Liver (tissue), 8 donors: ENCODE measurements at regions not wholly inside any gene's neighbourhood (a gene's known extent, or its start where the extent isn't known, plus 50 kb on each side); places are given as distances from the start of the nearest gene placed in this dataset.

Experiments used
- DNase-seq: peaks from one replicate; pipeline ENCODE4 v3.0.0-alpha.2; 2017; ENCODE audit warnings: low spot score
- H3K27ac ChIP-seq, 2 donors: one replicate each; pipeline ENCODE4 v1.7.0; 2013; ENCODE audit warnings: inconsistent platforms in 2 of 2, low read length in 2 of 2, control low read depth in 1 of 2, low read depth in 1 of 2, mild to moderate bottlenecking in 1 of 2
- H3K27me3 ChIP-seq, 4 donors: one replicate each; pipeline versions ENCODE4 v1.6.1 to v1.7.0; 2013; ENCODE audit warnings: low read length in 3 of 4, inconsistent platforms in 1 of 4, mild to moderate bottlenecking in 1 of 4, moderate library complexity in 1 of 4; ENCODE audit not compliant: control insufficient read depth in 4 of 4, insufficient read depth in 4 of 4
- H3K36me3 ChIP-seq, 4 donors: one replicate each; pipeline versions ENCODE4 v1.6.1 to v1.7.0; 2013; ENCODE audit warnings: low read length in 3 of 4, mild to moderate bottlenecking in 3 of 4, low read depth in 1 of 4, moderate library complexity in 1 of 4; ENCODE audit not compliant: control insufficient read depth in 4 of 4, insufficient read depth in 3 of 4
- H3K4me1 ChIP-seq, 4 donors: one replicate each; pipeline versions ENCODE4 v1.6.1 to v1.7.0; 2013; ENCODE audit warnings: low read length in 3 of 4, mild to moderate bottlenecking in 3 of 4, moderate library complexity in 1 of 4; ENCODE audit not compliant: control insufficient read depth in 4 of 4, insufficient read depth in 4 of 4
- H3K4me3 ChIP-seq, 3 donors: one replicate each; pipeline versions ENCODE4 v1.6.1 to v1.7.0; 2013; ENCODE audit warnings: low read length in 3 of 3, control low read depth in 1 of 3, low read depth in 1 of 3, mild to moderate bottlenecking in 1 of 3
- H3K9ac ChIP-seq, 2 donors: one replicate each; pipeline ENCODE4 v1.7.0; 2013; ENCODE audit warnings: low read length in 2 of 2, mild to moderate bottlenecking in 2 of 2, moderate library complexity in 2 of 2, control low read depth in 1 of 2, low read depth in 1 of 2
- H3K9me3 ChIP-seq, 4 donors: one replicate each; pipeline versions ENCODE4 v1.6.1 to v1.7.0; 2013; ENCODE audit warnings: low read length in 3 of 4; ENCODE audit not compliant: control insufficient read depth in 4 of 4
- CTCF ChIP-seq: fragments of 150-350 bp; IDR thresholded peaks from 2 replicates; pipeline ENCODE4 v1.5.1; 2017; ENCODE audit warnings: improper control_type of control experiment, low read depth, low read length; ENCODE audit not compliant: missing input control
- FOXA1 ChIP-seq: IDR thresholded peaks from 2 replicates; pipeline ENCODE4 v1.6.1; 2016; ENCODE audit warnings: antibody characterized with exemption
- FOXA2 ChIP-seq: IDR thresholded peaks from 2 replicates; pipeline ENCODE4 v1.6.1; 2016; ENCODE audit warnings: antibody characterized with exemption
- GABPA ChIP-seq, 2 donors: IDR thresholded peaks in 1 of 2; conservative IDR thresholded peaks in 1 of 2; 2 replicates each; pipeline ENCODE4 v1.6.1; 2016; ENCODE audit warnings: antibody characterized with exemption in 2 of 2, mild to moderate bottlenecking in 1 of 2, moderate library complexity in 1 of 2
- HNF4A ChIP-seq, 2 donors: conservative IDR thresholded peaks; 2 replicates each; pipeline ENCODE4 v1.6.1; 2016; ENCODE audit warnings: antibody characterized with exemption in 2 of 2, mild to moderate bottlenecking in 2 of 2
- HNF4G ChIP-seq: IDR thresholded peaks from 2 replicates; pipeline ENCODE4 v1.6.1; 2016; ENCODE audit warnings: antibody characterized with exemption
- JUND ChIP-seq, 2 donors: IDR thresholded peaks; 2 replicates each; pipeline ENCODE4 v1.6.1; 2016; ENCODE audit warnings: antibody characterized with exemption in 2 of 2
- RAD21 ChIP-seq, 2 donors: IDR thresholded peaks; 2 replicates each; pipeline ENCODE4 v1.6.1; 2016; ENCODE audit warnings: antibody characterized with exemption in 2 of 2, mild to moderate bottlenecking in 2 of 2
- RXRA ChIP-seq, 2 donors: IDR thresholded peaks; 2 replicates each; pipeline ENCODE4 v1.6.1; 2017 to 2018; ENCODE audit warnings: antibody characterized with exemption in 2 of 2, mild to moderate bottlenecking in 1 of 2
- SP1 ChIP-seq: IDR thresholded peaks from 2 replicates; pipeline ENCODE4 v1.6.1; 2018; ENCODE audit warnings: antibody characterized with exemption, mild to moderate bottlenecking
- YY1 ChIP-seq: IDR thresholded peaks from 2 replicates; pipeline ENCODE4 v1.6.1; 2016; ENCODE audit warnings: antibody characterized with exemption, mild to moderate bottlenecking
- WGBS: extraction: QIAGEN DNeasy Blood & Tissue Kit; methylation state at CpG from one replicate; pipeline ENCODE4 v1.1.7; 2013; 5-methylcytosine and 5-hydroxymethylcytosine counted together
- TF ChIP-seq, protein P1 (sequence below): IDR thresholded peaks from 2 replicates; pipeline ENCODE4 v1.6.1; 2016; ENCODE audit warnings: antibody characterized with exemption
- TF ChIP-seq, protein P2 (sequence below): IDR thresholded peaks from 2 replicates; pipeline ENCODE4 v1.6.1; 2016; ENCODE audit warnings: antibody characterized with exemption
- TF ChIP-seq, protein P3 (sequence below): IDR thresholded peaks from 2 replicates; pipeline ENCODE4 v1.6.1; 2016; ENCODE audit warnings: antibody characterized with exemption, mild to moderate bottlenecking
- TF ChIP-seq, protein P4 (sequence below): IDR thresholded peaks from 2 replicates; pipeline ENCODE4 v1.6.1; 2016; ENCODE audit warnings: antibody characterized with exemption
- donor health status: healthy.
- donor health status: healthy.
- donor health status: healthy.
- donor health status: healthy.
- donor health status: healthy.

GRCh38 chr1:22388671-22389450 lies 62.8 kb upstream of the ZBTB40 start:
- Histone ChIP-seq H3K9ac (no peak overlapping the region), H3K4me3 (no peak overlapping the region), H3K9me3 (no peaks in the 10 kb centered on the region), H3K36me3 (no peaks in the 10 kb centered on the region), H3K27ac (no peak overlapping the region), H3K4me1 (no peaks in the 10 kb centered on the region), H3K27me3 (peaks cover 0 to 5% (median 0%) of the 10 kb centered on the region in 4 donors)
- TF ChIP-seq HNF4G, result no peak
- no peak for TF ChIP-seq RAD21 (IDR thresholded peaks at IDR 0.05)
- TF ChIP-seq CTCF, result no peak
- no peak for TF ChIP-seq HNF4A (conservative IDR thresholded peaks at IDR 0.05)
- TF ChIP-seq FOXA2, result no peak
- no peak for TF ChIP-seq JUND (IDR thresholded peaks at IDR 0.05)
- 81% methylated on average over 19 of the region's 19 CpGs for WGBS
- DNase-seq, result no peak

DNA sequence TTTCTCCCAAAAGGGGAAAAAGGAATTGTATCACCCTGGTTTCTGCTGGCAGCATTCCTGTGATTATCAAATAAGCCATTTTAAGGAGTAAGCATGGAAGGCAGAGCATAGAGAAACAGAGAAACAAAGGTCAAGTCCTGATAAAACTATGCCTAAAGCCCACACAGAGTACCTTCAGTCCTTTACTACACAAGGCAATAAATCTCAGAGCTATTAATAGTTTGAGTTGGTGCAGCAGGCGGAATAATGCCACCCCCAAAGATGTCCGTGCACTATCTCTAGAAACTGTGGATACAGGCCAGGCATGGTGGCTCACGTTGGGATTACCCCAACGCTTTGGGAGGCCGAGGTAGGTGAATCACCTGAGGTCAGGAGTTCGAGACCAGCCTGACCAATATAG lies 58.1 kb upstream of the ZBTB40 start:
- Histone ChIP-seq H3K36me3 (no peaks in the 10 kb centered on the region), H3K9me3 (no peaks in the 10 kb centered on the region), H3K27ac (no peak overlapping the region), H3K27me3 (peaks cover 0 to 3% (median 0%) of the 10 kb centered on the region in 4 donors), H3K9ac (no peak overlapping the region), H3K4me3 (no peak overlapping the region), H3K4me1 (no peaks in the 10 kb centered on the region)
- WGBS, result 86% methylated on average over 6 of the region's 6 CpGs
- no peak for DNase-seq
- TF ChIP-seq SP1 (no peak), FOXA1 (no peak), RAD21 (IDR thresholded peaks at IDR 0.05) (no peak), GABPA (IDR thresholded peaks at IDR 0.05 in 1 of 2, conservative IDR thresholded peaks at IDR 0.05 in 1 of 2) (no peak), CTCF (no peak), YY1 (no peak), FOXA2 (no peak), RXRA (IDR thresholded peaks at IDR 0.05) (no peak), HNF4A (conservative IDR thresholded peaks at IDR 0.05) (no peak)
- TF ChIP-seq, protein P1, sequence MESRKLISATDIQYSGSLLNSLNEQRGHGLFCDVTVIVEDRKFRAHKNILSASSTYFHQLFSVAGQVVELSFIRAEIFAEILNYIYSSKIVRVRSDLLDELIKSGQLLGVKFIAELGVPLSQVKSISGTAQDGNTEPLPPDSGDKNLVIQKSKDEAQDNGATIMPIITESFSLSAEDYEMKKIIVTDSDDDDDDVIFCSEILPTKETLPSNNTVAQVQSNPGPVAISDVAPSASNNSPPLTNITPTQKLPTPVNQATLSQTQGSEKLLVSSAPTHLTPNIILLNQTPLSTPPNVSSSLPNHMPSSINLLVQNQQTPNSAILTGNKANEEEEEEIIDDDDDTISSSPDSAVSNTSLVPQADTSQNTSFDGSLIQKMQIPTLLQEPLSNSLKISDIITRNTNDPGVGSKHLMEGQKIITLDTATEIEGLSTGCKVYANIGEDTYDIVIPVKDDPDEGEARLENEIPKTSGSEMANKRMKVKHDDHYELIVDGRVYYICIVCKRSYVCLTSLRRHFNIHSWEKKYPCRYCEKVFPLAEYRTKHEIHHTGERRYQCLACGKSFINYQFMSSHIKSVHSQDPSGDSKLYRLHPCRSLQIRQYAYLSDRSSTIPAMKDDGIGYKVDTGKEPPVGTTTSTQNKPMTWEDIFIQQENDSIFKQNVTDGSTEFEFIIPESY, result no peak
- TF ChIP-seq, protein P2, sequence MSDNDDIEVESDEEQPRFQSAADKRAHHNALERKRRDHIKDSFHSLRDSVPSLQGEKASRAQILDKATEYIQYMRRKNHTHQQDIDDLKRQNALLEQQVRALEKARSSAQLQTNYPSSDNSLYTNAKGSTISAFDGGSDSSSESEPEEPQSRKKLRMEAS, result no peak
- TF ChIP-seq, protein P3, sequence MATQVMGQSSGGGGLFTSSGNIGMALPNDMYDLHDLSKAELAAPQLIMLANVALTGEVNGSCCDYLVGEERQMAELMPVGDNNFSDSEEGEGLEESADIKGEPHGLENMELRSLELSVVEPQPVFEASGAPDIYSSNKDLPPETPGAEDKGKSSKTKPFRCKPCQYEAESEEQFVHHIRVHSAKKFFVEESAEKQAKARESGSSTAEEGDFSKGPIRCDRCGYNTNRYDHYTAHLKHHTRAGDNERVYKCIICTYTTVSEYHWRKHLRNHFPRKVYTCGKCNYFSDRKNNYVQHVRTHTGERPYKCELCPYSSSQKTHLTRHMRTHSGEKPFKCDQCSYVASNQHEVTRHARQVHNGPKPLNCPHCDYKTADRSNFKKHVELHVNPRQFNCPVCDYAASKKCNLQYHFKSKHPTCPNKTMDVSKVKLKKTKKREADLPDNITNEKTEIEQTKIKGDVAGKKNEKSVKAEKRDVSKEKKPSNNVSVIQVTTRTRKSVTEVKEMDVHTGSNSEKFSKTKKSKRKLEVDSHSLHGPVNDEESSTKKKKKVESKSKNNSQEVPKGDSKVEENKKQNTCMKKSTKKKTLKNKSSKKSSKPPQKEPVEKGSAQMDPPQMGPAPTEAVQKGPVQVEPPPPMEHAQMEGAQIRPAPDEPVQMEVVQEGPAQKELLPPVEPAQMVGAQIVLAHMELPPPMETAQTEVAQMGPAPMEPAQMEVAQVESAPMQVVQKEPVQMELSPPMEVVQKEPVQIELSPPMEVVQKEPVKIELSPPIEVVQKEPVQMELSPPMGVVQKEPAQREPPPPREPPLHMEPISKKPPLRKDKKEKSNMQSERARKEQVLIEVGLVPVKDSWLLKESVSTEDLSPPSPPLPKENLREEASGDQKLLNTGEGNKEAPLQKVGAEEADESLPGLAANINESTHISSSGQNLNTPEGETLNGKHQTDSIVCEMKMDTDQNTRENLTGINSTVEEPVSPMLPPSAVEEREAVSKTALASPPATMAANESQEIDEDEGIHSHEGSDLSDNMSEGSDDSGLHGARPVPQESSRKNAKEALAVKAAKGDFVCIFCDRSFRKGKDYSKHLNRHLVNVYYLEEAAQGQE, result no peak
- TF ChIP-seq, protein P4, sequence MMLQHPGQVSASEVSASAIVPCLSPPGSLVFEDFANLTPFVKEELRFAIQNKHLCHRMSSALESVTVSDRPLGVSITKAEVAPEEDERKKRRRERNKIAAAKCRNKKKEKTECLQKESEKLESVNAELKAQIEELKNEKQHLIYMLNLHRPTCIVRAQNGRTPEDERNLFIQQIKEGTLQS, result no peak
